ENCODE measurements at regions not wholly inside any gene's neighbourhood (a gene's known extent, or its start where the extent isn't known, plus 50 kb on each side); places are given as distances from the start of the nearest gene placed in this dataset.

DNA sequence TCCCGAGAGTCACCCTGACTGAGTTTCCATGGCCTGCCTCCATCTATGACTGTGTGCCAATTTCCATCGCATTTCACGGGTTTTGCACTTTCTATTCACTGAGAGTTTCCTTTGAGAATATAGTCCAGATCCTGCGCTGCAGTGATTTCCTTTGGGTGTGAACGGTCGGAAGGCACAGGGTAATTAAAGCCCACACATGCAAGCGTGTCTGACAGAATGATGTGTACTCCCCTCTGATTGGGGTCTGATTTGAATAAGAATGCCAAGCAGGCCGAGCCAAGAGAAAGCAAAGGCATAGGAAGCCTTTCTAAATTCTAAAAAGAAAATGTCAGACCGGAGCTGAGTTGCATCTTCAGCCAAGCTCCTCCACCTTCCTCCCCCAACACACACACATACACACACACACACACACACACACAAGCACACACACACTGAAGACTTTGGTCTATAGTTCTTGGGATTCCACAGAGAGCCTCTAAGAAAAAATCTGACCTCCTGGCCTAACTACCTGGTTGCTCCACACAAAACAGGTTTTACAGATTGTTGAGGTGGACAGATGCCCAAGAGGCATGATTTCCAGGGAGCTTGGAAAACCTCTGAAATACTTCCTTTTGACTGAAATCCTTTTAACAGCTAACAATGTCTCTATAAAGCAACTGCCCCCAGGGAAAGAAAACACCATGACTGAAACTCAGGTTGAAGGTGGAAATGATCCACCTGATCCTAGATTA, 59.7 kb upstream of the LRRN1 start:
- H3K27ac ChIP-seq (ENCODE audit: low read length), result no peak overlapping the region
- no peaks in the 10 kb centered on the region for H3K79me2 ChIP-seq (ENCODE audit: insufficient read depth, low read length)
- TF ChIP-seq, protein P1, sequence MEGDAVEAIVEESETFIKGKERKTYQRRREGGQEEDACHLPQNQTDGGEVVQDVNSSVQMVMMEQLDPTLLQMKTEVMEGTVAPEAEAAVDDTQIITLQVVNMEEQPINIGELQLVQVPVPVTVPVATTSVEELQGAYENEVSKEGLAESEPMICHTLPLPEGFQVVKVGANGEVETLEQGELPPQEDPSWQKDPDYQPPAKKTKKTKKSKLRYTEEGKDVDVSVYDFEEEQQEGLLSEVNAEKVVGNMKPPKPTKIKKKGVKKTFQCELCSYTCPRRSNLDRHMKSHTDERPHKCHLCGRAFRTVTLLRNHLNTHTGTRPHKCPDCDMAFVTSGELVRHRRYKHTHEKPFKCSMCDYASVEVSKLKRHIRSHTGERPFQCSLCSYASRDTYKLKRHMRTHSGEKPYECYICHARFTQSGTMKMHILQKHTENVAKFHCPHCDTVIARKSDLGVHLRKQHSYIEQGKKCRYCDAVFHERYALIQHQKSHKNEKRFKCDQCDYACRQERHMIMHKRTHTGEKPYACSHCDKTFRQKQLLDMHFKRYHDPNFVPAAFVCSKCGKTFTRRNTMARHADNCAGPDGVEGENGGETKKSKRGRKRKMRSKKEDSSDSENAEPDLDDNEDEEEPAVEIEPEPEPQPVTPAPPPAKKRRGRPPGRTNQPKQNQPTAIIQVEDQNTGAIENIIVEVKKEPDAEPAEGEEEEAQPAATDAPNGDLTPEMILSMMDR (IDR thresholded peaks at IDR 0.05; ENCODE audit: borderline replicate concordance, extremely low read depth, low read length, poor library complexity, severe bottlenecking), result no peak
- no peak for TF ChIP-seq EZH2 (IDR thresholded peaks at IDR 0.05; ENCODE audit: borderline replicate concordance, low read depth, low read length, severe bottlenecking)
- no peaks in the 10 kb centered on the region for H3K9me3 ChIP-seq (ENCODE audit: insufficient read depth, low read length, severe bottlenecking)
- no peaks in the 10 kb centered on the region for H3K36me3 ChIP-seq (ENCODE audit: insufficient read depth, low read length)
- H3K27me3 ChIP-seq (ENCODE audit: insufficient read depth, low read length, poor library complexity), result no peaks in the 10 kb centered on the region
- ATAC-seq (ENCODE audit: insufficient read depth, low read depth) (no peak), DNase-seq (no peak)
- H3K9ac ChIP-seq (ENCODE audit: low read depth, low read length), result no peak overlapping the region
- H2AFZ ChIP-seq (ENCODE audit: low read depth, low read length), result no peak overlapping the region
- H3K4me2 ChIP-seq (ENCODE audit: insufficient read depth, low read length), result no peak overlapping the region
- H4K20me1 ChIP-seq (ENCODE audit: insufficient read depth, low read length), result no peaks in the 10 kb centered on the region
- H3K4me1 ChIP-seq (ENCODE audit: insufficient read depth, low read length), result no peaks in the 10 kb centered on the region
- H3K4me3 ChIP-seq (ENCODE audit: low read depth in 1 of 2, low read length in 2 of 2), result no peak overlapping the region

DNA sequence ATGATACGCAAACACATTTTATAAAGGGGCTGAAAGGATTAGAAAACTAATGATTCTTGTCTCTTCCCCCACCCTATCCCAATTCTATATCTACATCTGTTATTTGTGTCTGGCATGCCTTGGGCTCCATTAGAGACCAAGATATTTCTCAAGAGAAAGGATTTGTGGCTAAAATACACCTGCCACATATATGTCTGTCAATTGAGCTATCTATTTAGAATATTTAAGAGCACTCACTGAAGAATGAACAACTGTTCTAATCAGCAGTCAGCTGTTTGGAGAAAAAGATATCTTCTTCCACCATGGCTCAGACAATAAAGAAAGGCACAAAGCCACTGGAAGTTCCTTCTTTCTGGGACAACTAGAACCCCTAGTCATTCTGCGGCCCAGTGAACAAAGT, 61.7 kb upstream of the LRRN1 start:
- no peak for DNase-seq
- H3K9me3 ChIP-seq (ENCODE audit: insufficient read depth, low read length, severe bottlenecking), result no peaks in the 10 kb centered on the region
- no peak overlapping the region for H3K4me3 ChIP-seq (ENCODE audit: low read depth in 1 of 2, low read length in 2 of 2)
- H3K36me3 ChIP-seq (ENCODE audit: insufficient read depth, low read length), result no peaks in the 10 kb centered on the region
- no peak overlapping the region for H2AFZ ChIP-seq (ENCODE audit: low read depth, low read length)
- no peaks in the 10 kb centered on the region for H3K27me3 ChIP-seq (ENCODE audit: insufficient read depth, low read length, poor library complexity)
- no peak overlapping the region for H3K9ac ChIP-seq (ENCODE audit: low read depth, low read length)
- no peak for ATAC-seq (ENCODE audit: insufficient read depth, low read depth)
- H3K4me2 ChIP-seq (ENCODE audit: insufficient read depth, low read length), result no peak overlapping the region
- no peak overlapping the region for H3K27ac ChIP-seq (ENCODE audit: low read length)
- no peak for TF ChIP-seq EZH2 (IDR thresholded peaks at IDR 0.05; ENCODE audit: borderline replicate concordance, low read depth, low read length, severe bottlenecking)
- TF ChIP-seq, protein P1 (IDR thresholded peaks at IDR 0.05; ENCODE audit: borderline replicate concordance, extremely low read depth, low read length, poor library complexity, severe bottlenecking), result no peak
- H3K79me2 ChIP-seq (ENCODE audit: insufficient read depth, low read length), result no peaks in the 10 kb centered on the region
- H4K20me1 ChIP-seq (ENCODE audit: insufficient read depth, low read length), result no peaks in the 10 kb centered on the region
- no peaks in the 10 kb centered on the region for H3K4me1 ChIP-seq (ENCODE audit: insufficient read depth, low read length)

DNA sequence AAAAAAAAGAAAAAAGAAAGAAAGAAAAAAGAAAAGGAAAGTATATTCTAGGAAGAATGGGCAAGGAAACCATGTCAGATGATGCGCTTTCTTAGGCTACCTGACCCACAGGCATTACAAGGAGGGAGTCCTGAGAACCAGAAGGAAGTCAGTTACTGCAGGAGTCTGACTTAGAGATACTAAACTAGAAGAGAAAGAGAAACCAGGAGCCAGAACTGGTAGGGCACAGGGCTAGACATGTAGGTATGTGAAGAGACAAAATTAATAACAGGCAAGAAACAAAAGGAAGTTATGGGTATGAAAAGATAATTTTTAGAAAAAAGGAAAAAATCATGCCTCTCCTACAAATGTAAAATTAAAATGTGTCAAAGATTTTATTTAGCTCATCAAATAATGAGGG, 63.3 kb upstream of the LRRN1 start:
- no peak overlapping the region for H3K9ac ChIP-seq (ENCODE audit: low read depth, low read length)
- DNase-seq (no peak), ATAC-seq (ENCODE audit: insufficient read depth, low read depth) (no peak)
- H3K27ac ChIP-seq (ENCODE audit: low read length), result no peak overlapping the region
- no peak overlapping the region for H3K4me2 ChIP-seq (ENCODE audit: insufficient read depth, low read length)
- no peak overlapping the region for H2AFZ ChIP-seq (ENCODE audit: low read depth, low read length)
- no peak for TF ChIP-seq EZH2 (IDR thresholded peaks at IDR 0.05; ENCODE audit: borderline replicate concordance, low read depth, low read length, severe bottlenecking)
- TF ChIP-seq, protein P1 (IDR thresholded peaks at IDR 0.05; ENCODE audit: borderline replicate concordance, extremely low read depth, low read length, poor library complexity, severe bottlenecking), result no peak
- no peaks in the 10 kb centered on the region for H3K79me2 ChIP-seq (ENCODE audit: insufficient read depth, low read length)
- H4K20me1 ChIP-seq (ENCODE audit: insufficient read depth, low read length), result no peaks in the 10 kb centered on the region
- no peaks in the 10 kb centered on the region for H3K36me3 ChIP-seq (ENCODE audit: insufficient read depth, low read length)
- H3K4me1 ChIP-seq (ENCODE audit: insufficient read depth, low read length), result no peaks in the 10 kb centered on the region
- no peaks in the 10 kb centered on the region for H3K9me3 ChIP-seq (ENCODE audit: insufficient read depth, low read length, severe bottlenecking)
- no peak overlapping the region for H3K4me3 ChIP-seq (ENCODE audit: low read depth in 1 of 2, low read length in 2 of 2)
- H3K27me3 ChIP-seq (ENCODE audit: insufficient read depth, low read length, poor library complexity), result no peaks in the 10 kb centered on the region
